GM23338 (cell line): ENCODE measurements at regions not wholly inside any gene's neighbourhood (a gene's known extent, or its start where the extent isn't known, plus 50 kb on each side); places are given as distances from the start of the nearest gene placed in this dataset.

Experiments used
- ATAC-seq: fragments of 200-7000 bp; cut with Tn5 transposase; 3 replicates; pipeline ENCODE4 v1.9.1; 2020
- DNase-seq: peaks from one replicate; pipeline ENCODE4 v3.0.0-alpha.2; 2015; ENCODE audit warnings: low spot score
- H2AFZ ChIP-seq: fragments of 200-600 bp; sonication (generic); 2 replicates; pipeline ENCODE4 v1.8.0; 2016; ENCODE audit warnings: antibody characterized with exemption, mild to moderate bottlenecking, moderate library complexity
- H3F3A ChIP-seq: fragments of 200-600 bp; sonication (generic); replicated peaks from 2 replicates; pipeline ENCODE4 v1.8.0; 2017; ENCODE audit warnings: antibody characterized with exemption, mixed run types, low read depth
- H3K27ac ChIP-seq: fragments of 200-600 bp; sonication (generic); 2 replicates; pipeline ENCODE4 v1.6.1; 2016; ENCODE audit warnings: low read depth
- H3K27me3 ChIP-seq: fragments of 200-600 bp; sonication (generic); 2 replicates; pipeline ENCODE4 v1.8.0; 2016; ENCODE audit warnings: mild to moderate bottlenecking, mixed run types, moderate library complexity; ENCODE audit not compliant: insufficient read depth
- H3K36me3 ChIP-seq: fragments of 200-600 bp; sonication (generic); 2 replicates; pipeline ENCODE4 v1.8.0; 2016; ENCODE audit warnings: mild to moderate bottlenecking; ENCODE audit not compliant: insufficient read depth
- H3K4me1 ChIP-seq: fragments of 200-600 bp; sonication (generic); 2 replicates; pipeline ENCODE4 v1.8.0; 2016; ENCODE audit warnings: mild to moderate bottlenecking, moderate library complexity; ENCODE audit not compliant: insufficient read depth
- H3K4me2 ChIP-seq: fragments of 200-600 bp; sonication (generic); 2 replicates; pipeline ENCODE4 v1.7.1; 2017; ENCODE audit warnings: mixed run types
- H3K4me3 ChIP-seq: fragments of 200-600 bp; sonication (generic); 2 replicates; pipeline ENCODE4 v1.6.1; 2016; ENCODE audit warnings: mixed run types
- H3K79me2 ChIP-seq: fragments of 200-600 bp; sonication (generic); replicated peaks from 2 replicates; pipeline ENCODE4 v1.8.0; 2017; ENCODE audit warnings: mild to moderate bottlenecking; ENCODE audit not compliant: insufficient read depth
- H3K9me2 ChIP-seq: fragments of 200-600 bp; sonication (generic); 2 replicates; pipeline ENCODE4 v1.8.0; 2017; ENCODE audit not compliant: insufficient read depth
- H4K20me1 ChIP-seq: fragments of 200-600 bp; sonication (generic); replicated peaks from 2 replicates; pipeline ENCODE4 v1.8.0; 2017; ENCODE audit warnings: mild to moderate bottlenecking; ENCODE audit not compliant: insufficient read depth
- H3K27ac Mint-ChIP-seq: 2 replicates; pipeline ENCODE4 v1.8.0; 2020; ENCODE audit warnings: inconsistent platforms, mild to moderate bottlenecking, moderate library complexity, mixed read lengths
- H3K27me3 Mint-ChIP-seq: 3 replicates; pipeline ENCODE4 v1.8.0; 2022; ENCODE audit warnings: low read depth, mild to moderate bottlenecking, moderate library complexity, mixed read lengths, inconsistent platforms; ENCODE audit not compliant: insufficient read depth, poor library complexity
- H3K36me3 Mint-ChIP-seq: 3 replicates; pipeline ENCODE4 v1.8.0; 2021; ENCODE audit warnings: low read depth, mild to moderate bottlenecking, inconsistent platforms, moderate library complexity, mixed read lengths
- H3K4me1 Mint-ChIP-seq: 3 replicates; pipeline ENCODE4 v1.8.0; 2020; ENCODE audit warnings: mild to moderate bottlenecking, inconsistent platforms, mixed read lengths
- H3K4me3 Mint-ChIP-seq: 3 replicates; pipeline ENCODE4 v1.8.0; 2021; ENCODE audit warnings: moderate library complexity, mild to moderate bottlenecking, inconsistent platforms, mixed read lengths
- H3K9me3 Mint-ChIP-seq: 3 replicates; pipeline ENCODE4 v1.8.0; 2020; ENCODE audit warnings: moderate library complexity, mild to moderate bottlenecking, inconsistent platforms, mixed read lengths
- EZH2 ChIP-seq: fragments of 200-600 bp; sonication (generic); IDR thresholded peaks from one replicate; pipeline ENCODE4 v1.8.0; 2017; ENCODE audit warnings: antibody characterized with exemption, mild to moderate bottlenecking, low read depth; ENCODE audit not compliant: unreplicated experiment
- EZH2phosphoT487 ChIP-seq: fragments of 200-600 bp; sonication (generic); IDR thresholded peaks from one replicate; pipeline ENCODE4 v1.8.1; 2018; ENCODE audit warnings: antibody characterized with exemption; ENCODE audit not compliant: unreplicated experiment
- JUNB ChIP-seq: IDR thresholded peaks from one replicate; pipeline ENCODE4 v1.6.1; 2016; ENCODE audit warnings: antibody characterized with exemption; ENCODE audit not compliant: unreplicated experiment
- NANOG ChIP-seq: IDR thresholded peaks from 2 replicates; pipeline ENCODE4 v1.6.1; 2016; ENCODE audit warnings: antibody characterized with exemption, borderline replicate concordance
- POLR2AphosphoS5 ChIP-seq: IDR thresholded peaks from 2 replicates; pipeline ENCODE4 v1.6.1; 2016; ENCODE audit warnings: antibody characterized with exemption, low read depth
- STAT1 ChIP-seq: IDR thresholded peaks from one replicate; pipeline ENCODE4 v1.6.1; 2016; ENCODE audit warnings: antibody characterized with exemption; ENCODE audit not compliant: unreplicated experiment
- ZNF114 ChIP-seq: fragments of 250-450 bp; sonication (Bioruptor Pico); IDR thresholded peaks from 2 replicates; pipeline ENCODE4 v1.5.0; 2020; ENCODE audit warnings: mild to moderate bottlenecking, moderate library complexity
- ZNF331 ChIP-seq: fragments of 250-450 bp; sonication (Bioruptor Pico); IDR thresholded peaks from 2 replicates; pipeline ENCODE4 v1.5.0; 2020; ENCODE audit warnings: low read depth, mild to moderate bottlenecking, moderate library complexity
- TF ChIP-seq, protein P1 (sequence below), 2 experiments: fragments of 200-600 bp in 1 of 2; sonication (generic) in 1 of 2; conservative IDR thresholded peaks; 2 replicates each; pipeline versions ENCODE4 v1.5.1 to v1.6.1; 2016 to 2017; ENCODE audit warnings: antibody characterized with exemption in 2 of 2, low read depth in 2 of 2, mild to moderate bottlenecking in 2 of 2, moderate library complexity in 1 of 2
- TF ChIP-seq, protein P2 (sequence below): IDR thresholded peaks from 2 replicates; pipeline ENCODE4 v1.6.1; 2016; ENCODE audit warnings: antibody characterized with exemption
- TF ChIP-seq, protein P3 (sequence below): IDR thresholded peaks from one replicate; pipeline ENCODE4 v1.6.1; 2018; ENCODE audit warnings: antibody characterized with exemption; ENCODE audit not compliant: unreplicated experiment

DNA sequence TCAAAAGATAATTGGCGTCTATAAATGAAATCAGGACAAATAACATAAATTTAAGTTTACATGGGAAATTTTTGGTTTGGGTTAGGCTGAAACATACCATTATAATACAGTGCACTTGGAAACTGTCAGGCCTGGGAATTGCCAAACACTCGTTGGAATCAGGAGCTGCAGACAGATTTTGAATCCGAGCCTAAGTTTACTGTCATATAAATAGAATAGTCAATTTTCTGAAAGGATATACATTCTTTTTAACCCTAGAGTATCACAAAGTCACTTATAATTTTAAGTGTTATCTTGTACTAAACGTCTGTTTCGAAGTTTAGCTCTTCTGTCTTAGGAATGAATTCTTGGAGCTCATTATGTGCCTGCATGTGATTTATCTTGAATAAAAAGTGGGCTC is 234.1 kb downstream of the VEGFC start (continued):
- TF ChIP-seq, protein P1, sequence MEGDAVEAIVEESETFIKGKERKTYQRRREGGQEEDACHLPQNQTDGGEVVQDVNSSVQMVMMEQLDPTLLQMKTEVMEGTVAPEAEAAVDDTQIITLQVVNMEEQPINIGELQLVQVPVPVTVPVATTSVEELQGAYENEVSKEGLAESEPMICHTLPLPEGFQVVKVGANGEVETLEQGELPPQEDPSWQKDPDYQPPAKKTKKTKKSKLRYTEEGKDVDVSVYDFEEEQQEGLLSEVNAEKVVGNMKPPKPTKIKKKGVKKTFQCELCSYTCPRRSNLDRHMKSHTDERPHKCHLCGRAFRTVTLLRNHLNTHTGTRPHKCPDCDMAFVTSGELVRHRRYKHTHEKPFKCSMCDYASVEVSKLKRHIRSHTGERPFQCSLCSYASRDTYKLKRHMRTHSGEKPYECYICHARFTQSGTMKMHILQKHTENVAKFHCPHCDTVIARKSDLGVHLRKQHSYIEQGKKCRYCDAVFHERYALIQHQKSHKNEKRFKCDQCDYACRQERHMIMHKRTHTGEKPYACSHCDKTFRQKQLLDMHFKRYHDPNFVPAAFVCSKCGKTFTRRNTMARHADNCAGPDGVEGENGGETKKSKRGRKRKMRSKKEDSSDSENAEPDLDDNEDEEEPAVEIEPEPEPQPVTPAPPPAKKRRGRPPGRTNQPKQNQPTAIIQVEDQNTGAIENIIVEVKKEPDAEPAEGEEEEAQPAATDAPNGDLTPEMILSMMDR (conservative IDR thresholded peaks at IDR 0.05; ENCODE audit: low read depth in 2 of 2) = no peak
- TF ChIP-seq POLR2AphosphoS5 (no peak), JUNB (no peak), NANOG (no peak), EZH2phosphoT487 (no peak)
- TF ChIP-seq, protein P2, sequence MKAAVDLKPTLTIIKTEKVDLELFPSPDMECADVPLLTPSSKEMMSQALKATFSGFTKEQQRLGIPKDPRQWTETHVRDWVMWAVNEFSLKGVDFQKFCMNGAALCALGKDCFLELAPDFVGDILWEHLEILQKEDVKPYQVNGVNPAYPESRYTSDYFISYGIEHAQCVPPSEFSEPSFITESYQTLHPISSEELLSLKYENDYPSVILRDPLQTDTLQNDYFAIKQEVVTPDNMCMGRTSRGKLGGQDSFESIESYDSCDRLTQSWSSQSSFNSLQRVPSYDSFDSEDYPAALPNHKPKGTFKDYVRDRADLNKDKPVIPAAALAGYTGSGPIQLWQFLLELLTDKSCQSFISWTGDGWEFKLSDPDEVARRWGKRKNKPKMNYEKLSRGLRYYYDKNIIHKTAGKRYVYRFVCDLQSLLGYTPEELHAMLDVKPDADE = no peak
- TF ChIP-seq, protein P3, sequence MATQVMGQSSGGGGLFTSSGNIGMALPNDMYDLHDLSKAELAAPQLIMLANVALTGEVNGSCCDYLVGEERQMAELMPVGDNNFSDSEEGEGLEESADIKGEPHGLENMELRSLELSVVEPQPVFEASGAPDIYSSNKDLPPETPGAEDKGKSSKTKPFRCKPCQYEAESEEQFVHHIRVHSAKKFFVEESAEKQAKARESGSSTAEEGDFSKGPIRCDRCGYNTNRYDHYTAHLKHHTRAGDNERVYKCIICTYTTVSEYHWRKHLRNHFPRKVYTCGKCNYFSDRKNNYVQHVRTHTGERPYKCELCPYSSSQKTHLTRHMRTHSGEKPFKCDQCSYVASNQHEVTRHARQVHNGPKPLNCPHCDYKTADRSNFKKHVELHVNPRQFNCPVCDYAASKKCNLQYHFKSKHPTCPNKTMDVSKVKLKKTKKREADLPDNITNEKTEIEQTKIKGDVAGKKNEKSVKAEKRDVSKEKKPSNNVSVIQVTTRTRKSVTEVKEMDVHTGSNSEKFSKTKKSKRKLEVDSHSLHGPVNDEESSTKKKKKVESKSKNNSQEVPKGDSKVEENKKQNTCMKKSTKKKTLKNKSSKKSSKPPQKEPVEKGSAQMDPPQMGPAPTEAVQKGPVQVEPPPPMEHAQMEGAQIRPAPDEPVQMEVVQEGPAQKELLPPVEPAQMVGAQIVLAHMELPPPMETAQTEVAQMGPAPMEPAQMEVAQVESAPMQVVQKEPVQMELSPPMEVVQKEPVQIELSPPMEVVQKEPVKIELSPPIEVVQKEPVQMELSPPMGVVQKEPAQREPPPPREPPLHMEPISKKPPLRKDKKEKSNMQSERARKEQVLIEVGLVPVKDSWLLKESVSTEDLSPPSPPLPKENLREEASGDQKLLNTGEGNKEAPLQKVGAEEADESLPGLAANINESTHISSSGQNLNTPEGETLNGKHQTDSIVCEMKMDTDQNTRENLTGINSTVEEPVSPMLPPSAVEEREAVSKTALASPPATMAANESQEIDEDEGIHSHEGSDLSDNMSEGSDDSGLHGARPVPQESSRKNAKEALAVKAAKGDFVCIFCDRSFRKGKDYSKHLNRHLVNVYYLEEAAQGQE = no peak

DNA sequence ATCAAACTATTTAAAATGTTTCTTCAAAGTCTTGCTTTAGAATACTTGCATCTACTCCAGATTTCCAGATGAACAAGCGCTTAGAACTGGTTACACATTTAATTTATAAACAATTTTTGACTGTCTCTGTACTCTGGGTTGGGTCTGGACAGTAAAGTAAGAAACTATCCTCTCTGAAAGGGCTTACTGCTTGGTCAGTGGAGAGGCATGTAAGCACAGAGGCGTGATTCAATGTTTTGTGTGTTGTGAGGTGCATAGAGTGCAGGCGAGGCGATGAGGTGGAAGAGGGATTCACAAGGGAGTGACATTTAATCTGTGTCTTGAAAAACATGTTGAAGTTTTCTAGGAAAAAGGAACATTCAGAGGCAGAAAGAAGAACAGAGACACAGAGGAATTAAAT is 231.4 kb downstream of the VEGFC start:
- Histone ChIP-seq H3K4me3 (no peak overlapping the region), H3K4me2 (no peak overlapping the region), H3K36me3 (no peaks in the 10 kb centered on the region), H3F3A (no peaks in the 10 kb centered on the region), H3K27ac (no peak overlapping the region), H3K27me3 (no peaks in the 10 kb centered on the region), H2AFZ (no peak overlapping the region), H3K4me1 (no peaks in the 10 kb centered on the region), H3K79me2 (no peaks in the 10 kb centered on the region), H4K20me1 (no peaks in the 10 kb centered on the region), H3K9me2 (no peaks in the 10 kb centered on the region)
- ATAC-seq (no peak), DNase-seq (no peak)
- H3K36me3 Mint-ChIP-seq = no peaks in the 10 kb centered on the region
- no peaks in the 10 kb centered on the region for H3K27me3 Mint-ChIP-seq
- H3K4me3 Mint-ChIP-seq = no peak overlapping the region
- H3K9me3 Mint-ChIP-seq = no peaks in the 10 kb centered on the region
- H3K4me1 Mint-ChIP-seq = no peaks in the 10 kb centered on the region
- no peak overlapping the region for H3K27ac Mint-ChIP-seq
- no peak for TF ChIP-seq EZH2
- no peak for TF ChIP-seq STAT1
- no peak for TF ChIP-seq ZNF331 (CRISPR knock-in tag)
- no peak for TF ChIP-seq NANOG
- no peak for TF ChIP-seq ZNF114 (CRISPR knock-in tag)
- TF ChIP-seq EZH2phosphoT487 = no peak
- TF ChIP-seq, protein P1 (conservative IDR thresholded peaks at IDR 0.05; ENCODE audit: low read depth in 2 of 2) = no peak
- no peak for TF ChIP-seq POLR2AphosphoS5
